Astrocyte of the hippocampus (primary cell): ENCODE measurements at regions not wholly inside any gene's neighbourhood (a gene's known extent, or its start where the extent isn't known, plus 50 kb on each side); places are given as distances from the start of the nearest gene placed in this dataset.

Source experiments
- DNase-seq: peaks from one replicate; pipeline ENCODE4 v3.0.0; 2011; ENCODE audit warnings: low read depth, low spot score

DNA sequence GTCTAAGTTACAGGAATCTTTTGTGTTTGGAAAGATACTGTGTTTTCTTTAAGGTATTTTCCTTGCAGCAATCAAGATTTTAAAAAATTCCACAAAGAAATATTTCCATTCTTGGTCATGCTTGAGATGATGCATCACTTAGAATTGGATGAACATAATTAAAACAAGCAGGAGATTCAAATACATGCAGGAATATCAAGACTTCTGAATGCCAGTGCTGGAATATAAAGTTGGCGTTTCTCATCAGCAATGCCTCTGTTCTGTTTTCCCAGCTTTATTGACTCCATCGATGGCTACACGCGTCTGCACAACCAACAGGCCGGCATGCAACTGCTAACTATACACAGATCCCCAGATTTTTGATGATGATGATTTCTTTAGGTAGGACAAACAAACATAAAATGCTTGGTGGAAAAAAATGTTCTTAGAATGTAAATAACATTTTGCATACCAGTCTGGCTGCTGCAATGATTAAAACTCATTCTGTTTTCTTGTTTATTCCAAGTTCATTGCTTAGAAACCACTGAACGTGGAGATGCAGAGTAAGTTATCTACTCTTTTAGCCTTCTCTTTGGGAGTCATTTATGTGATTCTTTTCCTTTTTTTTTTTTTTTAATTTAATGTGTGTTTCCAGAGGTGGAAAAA is 91.3 kb upstream of the FAM171A1 start:
- DNase-seq: no peak

DNA sequence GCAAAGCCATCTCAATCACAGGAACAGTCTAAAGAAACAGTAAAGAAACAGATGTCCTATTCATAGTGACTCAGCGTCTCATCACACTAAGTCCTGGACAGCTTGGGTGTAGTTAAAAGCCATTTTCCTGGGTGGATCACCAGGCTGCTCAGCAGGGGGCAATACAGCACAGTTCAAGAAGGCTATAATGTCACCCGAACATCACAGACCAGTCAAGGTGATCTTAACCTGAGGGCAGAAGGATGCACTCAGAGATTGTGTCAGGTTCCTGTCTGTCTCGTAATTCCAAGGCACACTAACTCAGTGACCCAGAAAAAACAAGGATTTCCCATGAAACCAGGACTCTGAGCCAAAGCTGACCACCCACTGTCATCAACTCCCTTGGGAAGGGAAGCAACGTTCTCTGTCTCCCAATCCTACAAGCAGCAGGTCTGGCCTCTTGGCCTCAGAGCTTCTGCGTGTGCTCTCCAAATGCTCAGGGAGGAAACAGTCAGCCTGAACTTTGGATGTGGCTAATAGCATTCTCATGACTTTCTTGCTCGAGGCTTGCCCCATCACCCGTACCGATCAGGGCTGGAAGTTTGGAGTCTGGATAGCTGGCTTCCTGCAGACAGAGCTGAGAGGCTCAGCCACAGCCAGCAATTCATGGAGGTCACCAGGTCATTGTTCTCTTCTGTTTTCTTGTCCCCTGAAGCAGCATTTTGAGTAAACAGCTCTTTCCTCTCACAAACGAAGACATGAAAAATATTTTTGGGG is 90.4 kb upstream of the FAM171A1 start:
- DNase-seq: no peak

- no peak for DNase-seq
These were observed 89.6 kb upstream of the FAM171A1 start for GRCh38 chr10:15460661-15461060.

DNA sequence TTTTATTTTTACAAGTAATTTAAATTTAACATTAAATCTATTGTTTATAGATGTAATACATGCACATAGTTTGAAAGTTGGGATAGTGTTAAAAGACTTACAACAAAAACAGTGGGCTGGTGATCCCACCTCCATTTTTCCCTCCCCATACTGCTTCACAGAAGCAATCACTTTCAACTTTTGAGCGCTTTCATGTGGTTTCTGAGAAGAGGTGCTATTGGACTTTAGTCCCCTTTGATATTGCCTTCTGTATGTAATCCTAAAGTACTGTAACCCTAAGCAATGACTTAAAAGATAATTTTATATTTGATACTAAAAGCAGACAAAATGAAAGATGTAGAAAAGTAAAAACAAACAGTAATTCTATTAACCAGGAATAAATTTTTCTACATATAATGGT is 88.1 kb upstream of the FAM171A1 start:
- no peak for DNase-seq

DNA sequence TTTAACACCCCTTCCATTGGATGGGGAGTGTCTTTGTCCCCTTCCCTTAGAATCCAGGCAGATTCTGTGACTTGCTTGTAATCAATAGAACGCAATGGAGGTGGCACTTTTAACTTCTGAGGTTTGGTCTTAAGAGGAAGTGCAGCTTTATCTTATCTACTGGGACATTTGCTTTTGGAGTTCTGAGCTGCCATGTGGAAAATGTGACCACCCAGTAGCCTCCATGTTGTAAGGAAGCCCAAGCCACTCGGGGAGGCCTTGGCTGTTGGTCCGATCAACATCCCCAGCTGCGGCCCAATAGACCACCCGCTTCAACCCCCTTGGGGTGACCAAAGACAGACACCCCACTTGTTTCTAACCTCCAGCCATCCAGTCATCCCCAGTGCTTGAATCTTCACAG is 86.3 kb upstream of the FAM171A1 start:
- DNase-seq: no peak

- DNase-seq: no peak
These were observed 84.4 kb upstream of the FAM171A1 start for GRCh38 chr10:15455456-15455855.

DNA sequence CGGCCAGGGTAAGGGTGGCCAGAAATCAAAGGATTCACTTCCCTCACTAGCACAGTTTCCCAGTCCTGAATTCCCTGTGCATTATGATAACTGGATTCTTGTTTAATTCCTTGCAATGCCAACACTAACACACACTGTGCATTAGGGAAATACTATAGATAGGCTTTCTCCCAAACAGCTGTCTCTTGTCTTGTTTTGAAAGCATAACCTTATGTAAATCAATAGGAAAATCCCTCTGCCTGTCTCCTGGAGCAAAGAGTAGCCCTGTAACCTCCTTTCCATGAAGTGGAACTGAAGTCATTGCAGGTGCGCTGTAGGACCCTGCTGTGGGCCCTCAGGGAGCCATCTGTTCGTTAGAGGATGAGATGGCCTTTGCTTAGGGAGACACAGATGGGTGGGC is 82.8 kb upstream of the FAM171A1 start:
- DNase-seq: no peak

- no peak for DNase-seq
These were observed 82.4 kb upstream of the FAM171A1 start for GRCh38 chr10:15453457-15453856.

DNA sequence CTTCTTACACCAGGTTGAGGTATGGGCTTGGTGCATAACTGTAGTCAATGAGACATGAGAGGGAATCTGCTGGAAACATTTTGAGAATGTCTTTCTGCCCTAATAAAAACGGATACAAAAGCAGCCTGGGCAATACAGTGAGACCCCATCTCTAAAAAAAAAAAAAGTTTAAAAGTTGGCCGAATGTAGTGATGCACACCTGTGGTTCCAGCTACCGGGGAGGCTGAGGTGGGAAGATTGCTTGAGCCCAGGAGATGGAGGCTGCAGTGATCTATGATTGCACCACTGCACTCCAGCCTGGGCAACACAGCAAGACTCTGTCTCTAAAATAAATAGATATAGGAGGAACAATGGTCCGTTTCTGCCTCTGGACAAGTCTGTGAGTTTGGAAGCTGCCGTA is 81.5 kb upstream of the FAM171A1 start:
- DNase-seq: no peak

GRCh38 chr10:15451137-15452094 is 80.3 kb upstream of the FAM171A1 start:
- DNase-seq: no peak

DNA sequence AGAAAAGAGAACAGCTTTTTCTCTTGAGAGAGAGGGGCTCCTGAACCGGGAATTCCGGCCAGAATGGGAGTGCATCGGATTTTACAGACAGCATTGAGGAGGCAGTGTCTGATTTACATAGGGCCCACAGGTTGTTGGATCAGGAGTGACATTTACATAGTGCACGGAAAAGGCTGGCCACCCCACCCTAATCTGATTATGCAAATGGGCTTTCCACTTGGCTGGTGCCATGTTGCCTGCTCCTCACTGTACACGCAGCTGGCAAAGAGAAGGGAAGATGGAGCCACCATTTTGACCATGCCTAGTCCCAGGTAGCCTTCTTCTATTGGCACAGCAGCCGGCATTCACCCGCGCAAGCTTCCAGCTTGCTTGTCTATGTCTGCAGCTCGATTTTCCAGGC is 77.5 kb upstream of the FAM171A1 start:
- no peak for DNase-seq

DNA sequence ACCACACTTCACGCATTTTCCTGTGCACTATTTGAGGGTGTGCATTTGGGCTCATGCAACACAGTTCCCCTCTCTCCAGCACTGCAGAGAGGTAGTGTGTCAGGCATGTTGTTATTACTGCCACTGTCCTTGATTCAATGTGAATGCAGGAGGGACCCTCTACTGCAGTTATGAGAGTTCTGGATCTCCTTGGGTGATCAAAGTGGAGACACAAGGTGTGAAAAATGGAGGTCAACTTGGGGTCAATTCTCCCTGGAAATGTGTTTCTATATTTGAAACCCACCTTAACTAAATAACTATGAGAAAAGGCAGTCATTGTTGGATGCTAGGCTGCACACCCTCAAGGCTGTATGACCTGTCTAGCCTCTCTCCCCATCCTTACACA is 73.9 kb upstream of the FAM171A1 start:
- no peak for DNase-seq

- DNase-seq: no peak
These were observed 73.3 kb upstream of the FAM171A1 start for GRCh38 chr10:15444105-15445005.

GRCh38 chr10:15442056-15442455 is 71.0 kb upstream of the FAM171A1 start:
- no peak for DNase-seq

GRCh38 chr10:15440204-15440711 is 69.2 kb upstream of the FAM171A1 start:
- DNase-seq: no peak

- DNase-seq: peak; percentile 21
These were observed 68.3 kb upstream of the FAM171A1 start for GRCh38 chr10:15439341-15439842.

DNA sequence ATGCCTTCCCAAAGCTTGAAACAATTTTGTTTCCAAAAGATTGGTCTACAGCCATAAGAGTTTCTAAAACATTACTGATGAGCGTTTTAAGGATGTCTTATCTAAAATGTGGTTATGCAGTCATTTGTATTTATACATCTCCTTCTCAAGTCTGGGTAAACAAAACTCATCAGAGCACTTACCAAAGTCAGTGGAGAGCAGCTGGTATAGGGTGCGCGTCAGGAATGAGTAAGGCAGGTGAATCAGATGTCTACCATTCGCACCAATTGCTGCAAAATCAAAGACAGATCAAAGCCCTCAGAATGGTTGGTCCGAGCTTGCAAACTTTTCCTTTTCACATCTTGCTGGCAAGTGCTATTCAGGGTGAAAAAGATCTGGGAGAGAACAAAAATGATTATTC is 65.6 kb upstream of the FAM171A1 start:
- DNase-seq: no peak

- peak; percentile 67 for DNase-seq
These were observed 62.9 kb upstream of the FAM171A1 start for GRCh38 chr10:15433850-15434537.

DNA sequence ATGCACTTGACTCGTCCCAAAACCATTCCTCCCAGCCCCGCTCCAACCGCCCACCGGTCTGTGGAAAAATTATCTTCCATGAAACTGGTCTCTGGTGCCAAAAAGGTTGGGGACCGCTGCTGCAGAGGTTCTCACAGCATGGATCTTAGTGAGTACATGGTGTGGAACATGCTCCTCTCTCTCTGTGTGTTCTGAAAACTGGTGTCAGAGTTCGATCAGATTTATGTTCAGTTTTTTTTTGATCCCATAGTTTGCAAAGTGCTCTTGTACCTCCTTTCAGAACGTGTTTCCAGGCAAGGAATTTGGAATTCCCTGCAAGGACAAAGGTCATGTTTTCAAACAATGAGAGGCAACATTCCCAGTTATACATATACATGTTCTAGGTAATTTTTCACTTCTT is 61.2 kb upstream of the FAM171A1 start:
- no peak for DNase-seq
